OCI-LY7 (cell line): ENCODE measurements at regions not wholly inside any gene's neighbourhood (a gene's known extent, or its start where the extent isn't known, plus 50 kb on each side); places are given as distances from the start of the nearest gene placed in this dataset.

Experiments used
- BruUV-seq: library from RNA; stranded (reverse); fragments of 400-500 nt; replicated peaks from 2 replicates; lab custom pipeline; 2021; lab: Mats Ljungman, UMichigan
- CTCF ChIA-PET: fragments of 300-600 bp; sonication (Branson Sonifier 250); formaldehyde crosslinking; loops from one replicate; lab custom pipeline; 2022; ENCODE audit warnings: antibody characterized with exemption; ENCODE audit not compliant: unreplicated experiment; lab: Charles Lee
- POLR2A ChIA-PET: fragments of 300-600 bp; sonication (Branson Sonifier 250); formaldehyde crosslinking; loops from one replicate; lab custom pipeline; 2022; ENCODE audit warnings: antibody characterized with exemption; lab: Charles Lee
- DNase-seq: peaks from one replicate; pipeline ENCODE4 v3.0.0-alpha.2; 2015; ENCODE audit warnings: low spot score
- H2AFZ ChIP-seq: fragments of 200-600 bp; sonication (generic), shearing (Covaris generic); 2 replicates; pipeline ENCODE4 v1.6.1; 2014; ENCODE audit warnings: mild to moderate bottlenecking, antibody characterized with exemption, low read length, moderate library complexity
- H3K27ac ChIP-seq: fragments of 200-600 bp; sonication (generic); 2 replicates; pipeline ENCODE4 v1.5.1; 2014; ENCODE audit warnings: mixed run types, low read depth, mild to moderate bottlenecking, moderate library complexity, low read length, inconsistent platforms; ENCODE audit not compliant: poor library complexity, severe bottlenecking
- H3K36me3 ChIP-seq: fragments of 200-600 bp; sonication (generic); 2 replicates; pipeline ENCODE4 v1.6.1; 2014; ENCODE audit warnings: mild to moderate bottlenecking, antibody characterized with exemption, low read length, moderate library complexity, mixed read lengths; ENCODE audit not compliant: insufficient read depth
- H3K4me1 ChIP-seq: fragments of 200-600 bp; sonication (generic); 2 replicates; pipeline ENCODE4 v1.5.1; 2014; ENCODE audit warnings: mild to moderate bottlenecking, low read length; ENCODE audit not compliant: insufficient read depth, poor library complexity, severe bottlenecking
- H3K4me2 ChIP-seq: fragments of 200-600 bp; sonication (generic); 2 replicates; pipeline ENCODE4 v1.6.1; 2014; ENCODE audit warnings: mild to moderate bottlenecking, low read length
- H3K4me3 ChIP-seq: fragments of 200-600 bp; sonication (generic); 2 replicates; pipeline ENCODE4 v1.5.1; 2014; ENCODE audit warnings: mild to moderate bottlenecking, low read depth, low read length; ENCODE audit not compliant: poor library complexity, severe bottlenecking
- H3K79me2 ChIP-seq: fragments of 200-600 bp; sonication (generic); 2 replicates; pipeline ENCODE4 v1.6.1; 2016; ENCODE audit warnings: low read depth, mild to moderate bottlenecking, low read length, moderate library complexity, mixed read lengths; ENCODE audit not compliant: insufficient read depth
- H3K9me2 ChIP-seq: fragments of 200-600 bp; sonication (generic); 2 replicates; pipeline ENCODE4 v1.6.1; 2016; ENCODE audit warnings: mild to moderate bottlenecking, low read length, mixed read lengths; ENCODE audit not compliant: insufficient read depth
- H3K9me3 ChIP-seq: fragments of 200-600 bp; sonication (generic); 2 replicates; pipeline ENCODE4 v1.6.1; 2014; ENCODE audit warnings: mild to moderate bottlenecking, mixed run types, low read length, mixed read lengths
- H4K20me1 ChIP-seq: fragments of 200-600 bp; sonication (generic); 2 replicates; pipeline ENCODE4 v1.6.1; 2014; ENCODE audit warnings: mild to moderate bottlenecking, antibody characterized with exemption, low read length, moderate library complexity, mixed read lengths; ENCODE audit not compliant: insufficient read depth
- EZH2phosphoT487 ChIP-seq: fragments of 200-600 bp; sonication (generic); IDR thresholded peaks from 2 replicates; pipeline ENCODE4 v1.6.1; 2018; ENCODE audit warnings: low read depth, borderline replicate concordance, mild to moderate bottlenecking, mixed run types, antibody characterized with exemption, low read length, moderate library complexity, mixed read lengths
- intact Hi-C: fragments of 100-400 bp; cut with micrococcal nuclease; formaldehyde crosslinking; loops from one replicate; pipeline ENCODE4 v1.10.0; 2022; ENCODE audit not compliant: unreplicated experiment
- TF ChIP-seq, protein P1 (sequence below): fragments of 200-600 bp; sonication (generic); conservative IDR thresholded peaks from 2 replicates; pipeline ENCODE4 v1.5.1; 2014; ENCODE audit warnings: mild to moderate bottlenecking, antibody characterized with exemption, low read length, moderate library complexity, mixed read lengths

DNA sequence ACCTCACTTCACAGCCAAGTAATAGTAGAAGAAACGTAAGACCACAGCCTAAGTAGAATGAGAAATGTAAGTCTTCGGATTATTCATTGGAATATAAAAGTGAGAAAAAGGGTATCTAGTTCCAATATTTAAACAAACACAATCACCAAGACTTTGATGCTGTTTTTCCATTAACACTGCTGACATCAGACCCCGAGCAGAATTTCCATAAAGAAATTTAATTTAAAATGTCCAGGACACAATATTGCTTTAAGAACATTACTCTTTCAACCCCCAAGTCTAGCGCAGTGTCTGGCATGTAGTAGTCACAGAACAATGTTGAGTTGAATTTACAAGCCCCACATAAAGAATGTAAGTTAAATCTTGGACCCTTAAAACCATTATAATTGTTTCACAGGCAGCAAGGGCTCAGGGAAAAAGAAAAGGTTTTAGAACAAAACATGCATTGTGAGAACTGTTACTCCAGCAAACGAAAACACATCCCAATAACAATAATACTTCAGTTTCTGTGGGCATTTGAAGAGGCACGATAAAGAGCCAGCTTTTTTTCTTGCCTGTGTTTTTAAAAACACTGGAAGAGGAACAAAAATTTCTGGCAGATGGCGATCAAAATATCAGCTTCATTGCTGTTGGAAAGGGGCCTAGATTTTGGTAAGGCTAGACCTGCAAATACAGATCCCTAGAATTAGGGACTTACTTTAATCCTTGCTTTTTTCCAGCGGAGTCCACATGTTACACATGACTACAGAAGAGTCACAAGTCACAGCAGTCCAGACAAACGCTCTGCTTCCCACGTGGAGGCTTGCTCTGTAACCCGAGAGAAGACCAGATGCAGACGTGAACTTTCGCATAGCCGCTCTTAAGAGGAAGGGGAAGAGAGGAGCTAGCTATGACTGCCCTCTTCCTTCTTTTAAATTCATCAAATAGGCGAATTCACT, 77.9 kb upstream of the IGSF10 start:
- CTCF ChIA-PET: no interaction called here
- intact Hi-C loops: no loop called here
- Histone ChIP-seq H3K27ac (no peak overlapping the region), H3K9me2 (no peaks in the 10 kb centered on the region), H2AFZ (no peak overlapping the region), H3K36me3 (no peaks in the 10 kb centered on the region), H3K79me2 (no peaks in the 10 kb centered on the region), H3K4me2 (no peak overlapping the region), H3K4me3 (no peak overlapping the region), H3K4me1 (no peaks in the 10 kb centered on the region), H3K9me3 (no peaks in the 10 kb centered on the region), H4K20me1 (no peaks in the 10 kb centered on the region)
- DNase-seq: no peak
- BruUV-seq: no TSS peak
- POLR2A ChIA-PET: no interaction called here
- no peak for TF ChIP-seq EZH2phosphoT487
- TF ChIP-seq, protein P1, sequence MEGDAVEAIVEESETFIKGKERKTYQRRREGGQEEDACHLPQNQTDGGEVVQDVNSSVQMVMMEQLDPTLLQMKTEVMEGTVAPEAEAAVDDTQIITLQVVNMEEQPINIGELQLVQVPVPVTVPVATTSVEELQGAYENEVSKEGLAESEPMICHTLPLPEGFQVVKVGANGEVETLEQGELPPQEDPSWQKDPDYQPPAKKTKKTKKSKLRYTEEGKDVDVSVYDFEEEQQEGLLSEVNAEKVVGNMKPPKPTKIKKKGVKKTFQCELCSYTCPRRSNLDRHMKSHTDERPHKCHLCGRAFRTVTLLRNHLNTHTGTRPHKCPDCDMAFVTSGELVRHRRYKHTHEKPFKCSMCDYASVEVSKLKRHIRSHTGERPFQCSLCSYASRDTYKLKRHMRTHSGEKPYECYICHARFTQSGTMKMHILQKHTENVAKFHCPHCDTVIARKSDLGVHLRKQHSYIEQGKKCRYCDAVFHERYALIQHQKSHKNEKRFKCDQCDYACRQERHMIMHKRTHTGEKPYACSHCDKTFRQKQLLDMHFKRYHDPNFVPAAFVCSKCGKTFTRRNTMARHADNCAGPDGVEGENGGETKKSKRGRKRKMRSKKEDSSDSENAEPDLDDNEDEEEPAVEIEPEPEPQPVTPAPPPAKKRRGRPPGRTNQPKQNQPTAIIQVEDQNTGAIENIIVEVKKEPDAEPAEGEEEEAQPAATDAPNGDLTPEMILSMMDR: no peak

DNA sequence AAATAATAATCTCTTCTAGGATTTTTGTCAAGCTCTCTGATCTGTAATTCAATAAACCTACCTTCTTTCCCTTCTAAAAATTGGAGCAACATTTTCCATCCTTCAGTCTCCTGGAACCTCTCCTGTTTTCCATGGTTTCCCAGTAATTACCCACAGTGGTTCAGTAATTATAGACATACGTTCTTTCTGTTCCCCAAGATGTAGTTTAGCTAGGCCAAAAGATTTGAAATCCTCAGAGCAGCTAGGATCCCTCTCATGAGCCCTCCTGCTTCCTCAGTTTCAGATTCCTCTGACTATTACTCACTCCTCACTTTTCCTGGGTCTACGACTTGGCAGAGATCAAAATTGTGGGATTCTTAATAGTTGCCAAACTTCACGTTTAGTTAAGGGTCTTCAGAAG, 76.9 kb upstream of the IGSF10 start:
- H3K9me3 ChIP-seq: no peaks in the 10 kb centered on the region
- no peak overlapping the region for H3K4me3 ChIP-seq
- no peak for DNase-seq
- ChIA-PET POLR2A (no interaction called here), CTCF (no interaction called here)
- no peaks in the 10 kb centered on the region for H3K79me2 ChIP-seq
- no peaks in the 10 kb centered on the region for H3K9me2 ChIP-seq
- H3K4me1 ChIP-seq: no peaks in the 10 kb centered on the region
- TF ChIP-seq, protein P1: no peak
- no peak for TF ChIP-seq EZH2phosphoT487
- no peak overlapping the region for H3K27ac ChIP-seq
- H3K4me2 ChIP-seq: no peak overlapping the region
- no TSS peak for BruUV-seq
- H2AFZ ChIP-seq: no peak overlapping the region
- H3K36me3 ChIP-seq: no peaks in the 10 kb centered on the region
- H4K20me1 ChIP-seq: no peaks in the 10 kb centered on the region
- intact Hi-C loops: no loop called here

DNA sequence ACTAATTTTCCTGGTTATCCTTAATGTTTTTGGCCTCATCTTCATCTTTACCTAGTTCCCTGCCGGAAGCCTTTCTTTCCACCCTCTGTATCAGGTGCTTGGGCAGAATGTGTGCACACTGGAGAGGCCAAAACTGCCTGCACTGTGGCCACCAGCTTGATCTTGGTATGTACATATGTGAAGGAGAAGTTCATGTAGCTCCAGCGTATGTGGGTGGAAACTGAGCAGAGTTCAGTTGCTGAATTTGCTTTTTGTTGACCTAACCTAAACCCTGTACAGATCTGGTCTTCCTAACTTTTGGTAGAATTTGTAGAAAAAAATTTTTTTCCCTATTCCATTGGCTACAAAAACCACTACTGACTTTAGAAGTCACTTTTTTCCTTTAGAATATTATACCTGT, 65.9 kb upstream of the IGSF10 start:
- Histone ChIP-seq H3K9me2 (no peaks in the 10 kb centered on the region), H3K4me2 (no peak overlapping the region), H3K4me1 (no peaks in the 10 kb centered on the region), H4K20me1 (no peaks in the 10 kb centered on the region), H3K9me3 (no peaks in the 10 kb centered on the region), H3K4me3 (no peak overlapping the region), H3K79me2 (no peaks in the 10 kb centered on the region), H3K36me3 (no peaks in the 10 kb centered on the region), H2AFZ (no peak overlapping the region), H3K27ac (no peak overlapping the region)
- DNase-seq: no peak
- BruUV-seq: no TSS peak
- no peak for TF ChIP-seq EZH2phosphoT487
- TF ChIP-seq, protein P1: no peak
- ChIA-PET POLR2A (no interaction called here), CTCF (no interaction called here)
- intact Hi-C loops: no loop called here
